EL (cell line): ENCODE measurements at regions not wholly inside any gene's neighbourhood (a gene's known extent, or its start where the extent isn't known, plus 50 kb on each side); places are given as distances from the start of the nearest gene placed in this dataset.
"Not testable (repeated sequence)": the region's sequence is repeated elsewhere in the genome, so short reads cannot be mapped to it uniquely, and the experiment has no call there.

Experiments
- DNase-seq: peaks from one replicate; pipeline ENCODE4 v3.0.0-alpha.2; 2016

- no peak for DNase-seq
Observed at GRCh38 chr22:33139937-33140336, 81.8 kb upstream of the SYN3 start.

DNA sequence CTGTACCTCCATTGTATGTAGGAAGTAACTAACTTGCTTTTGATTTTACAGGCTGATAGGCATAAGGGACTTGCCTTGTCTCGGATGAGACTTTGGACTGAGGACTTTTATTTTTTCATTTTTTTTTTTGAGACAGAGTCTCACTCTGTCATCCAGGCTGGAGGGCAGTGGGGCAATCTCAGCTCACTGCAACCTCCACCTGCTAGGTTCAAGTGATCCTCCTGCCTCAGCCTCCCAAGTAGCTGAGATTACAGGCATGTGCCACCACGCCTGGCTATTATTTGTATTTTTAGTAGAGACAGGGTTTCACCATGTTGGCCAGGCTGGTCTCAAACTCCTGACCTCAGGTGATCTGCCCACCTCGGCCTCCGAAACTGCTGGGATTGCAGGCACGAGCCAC lies 80.2 kb upstream of the SYN3 start:
- DNase-seq: not testable (repeated sequence)

GRCh38 chr22:33130473-33130872 lies 72.3 kb upstream of the SYN3 start:
- DNase-seq: no peak

- DNase-seq: no peak
Observed at GRCh38 chr22:33129621-33130020, 71.4 kb upstream of the SYN3 start.

- DNase-seq: no peak
Observed at GRCh38 chr22:33126881-33127280, 68.7 kb upstream of the SYN3 start.

GRCh38 chr22:33124471-33124870 lies 66.3 kb upstream of the SYN3 start:
- no peak for DNase-seq

GRCh38 chr22:33122439-33122838 lies 64.3 kb upstream of the SYN3 start:
- not testable (repeated sequence) for DNase-seq

GRCh38 chr22:33119044-33119443 lies 60.9 kb upstream of the SYN3 start:
- no peak for DNase-seq

GRCh38 chr22:33117821-33118220 lies 59.6 kb upstream of the SYN3 start:
- no peak for DNase-seq

GRCh38 chr22:33116841-33117547 lies 58.8 kb upstream of the SYN3 start:
- DNase-seq: peak; percentile 3

- no peak for DNase-seq
Observed at GRCh38 chr22:33114565-33114964, 56.4 kb upstream of the SYN3 start.

- DNase-seq: no peak
Observed at GRCh38 chr22:33112580-33112979, 54.4 kb upstream of the SYN3 start.

DNA sequence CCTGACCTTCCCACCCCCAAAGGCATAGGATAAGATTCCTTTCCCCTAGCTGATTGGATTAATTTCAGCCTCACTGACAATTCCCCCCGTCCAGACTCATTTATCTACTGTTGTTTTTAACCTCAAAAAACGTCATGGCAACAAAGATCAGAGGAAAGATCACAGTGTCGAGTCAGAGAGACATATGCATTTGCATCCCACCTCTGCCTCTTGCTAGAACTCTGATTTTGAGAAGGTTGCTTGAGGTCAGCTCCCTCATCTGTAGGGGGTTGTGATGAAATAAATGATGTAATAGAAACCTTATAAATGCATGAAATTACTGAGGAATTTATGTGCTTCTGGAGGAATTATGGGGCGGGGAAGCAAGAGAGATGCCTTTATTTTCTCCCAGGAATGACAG lies 53.3 kb upstream of the SYN3 start:
- no peak for DNase-seq

DNA sequence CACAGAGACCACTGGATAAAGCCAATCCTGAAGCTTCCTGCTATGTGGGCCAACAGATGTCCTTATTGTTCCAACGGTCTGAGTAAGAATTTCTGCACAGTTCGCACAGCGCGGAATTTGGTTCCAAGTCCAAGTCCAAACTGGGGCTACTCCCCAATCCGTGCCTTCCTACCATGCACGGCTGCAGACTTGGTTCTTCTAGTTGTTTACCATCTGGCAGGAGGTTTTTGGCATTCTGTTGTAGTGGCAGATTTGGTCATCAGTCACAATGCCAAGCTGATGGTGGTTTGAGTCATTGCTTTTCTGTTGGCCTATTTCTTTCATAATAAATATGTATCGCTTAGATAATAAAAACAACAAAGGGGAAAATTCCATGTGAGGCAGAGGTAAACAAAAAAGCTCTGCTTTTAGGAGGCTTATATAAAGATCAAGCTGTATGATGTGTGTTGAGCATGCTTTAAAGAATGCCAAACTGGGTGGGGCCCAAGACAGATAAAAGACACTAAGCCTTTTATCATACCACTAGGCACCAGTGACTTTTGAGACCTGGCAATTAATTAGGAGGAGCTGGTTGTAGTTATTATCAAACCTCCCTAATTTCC lies 52.5 kb upstream of the SYN3 start:
- DNase-seq: no peak

- DNase-seq: no peak
Observed at GRCh38 chr22:33109514-33110430, 51.6 kb upstream of the SYN3 start.

- no peak for DNase-seq
Observed at GRCh38 chr22:33108037-33108436, 49.9 kb upstream of the SYN3 start.
